ENCODE measurements at regions not wholly inside any gene's neighbourhood (a gene's known extent, or its start where the extent isn't known, plus 50 kb on each side); places are given as distances from the start of the nearest gene placed in this dataset.

GRCh38 chr6:155623450-155624178 lies 168.0 kb upstream of the NOX3 start:
- no peak for DNase-seq

GRCh38 chr6:155614606-155615005 lies 159.0 kb upstream of the NOX3 start:
- DNase-seq, result no peak

- no peak for DNase-seq
Observed at GRCh38 chr6:155611742-155612141, 156.1 kb upstream of the NOX3 start.

- DNase-seq, result no peak
Observed at GRCh38 chr6:155604991-155605390, 149.4 kb upstream of the NOX3 start.

- no peak for DNase-seq
Observed at GRCh38 chr6:155599561-155599960, 143.9 kb upstream of the NOX3 start.

- no peak for DNase-seq
Observed at GRCh38 chr6:155599160-155599559, 143.5 kb upstream of the NOX3 start.

- no peak for DNase-seq
Observed at GRCh38 chr6:155595284-155595683, 139.6 kb upstream of the NOX3 start.

GRCh38 chr6:155591741-155592140 lies 136.1 kb upstream of the NOX3 start:
- no peak for DNase-seq

- no peak for DNase-seq
Observed at GRCh38 chr6:155589190-155589589, 133.6 kb upstream of the NOX3 start.

GRCh38 chr6:155587817-155588216 lies 132.2 kb upstream of the NOX3 start:
- DNase-seq, result no peak

- DNase-seq, result no peak
Observed at GRCh38 chr6:155586090-155586489, 130.5 kb upstream of the NOX3 start.

GRCh38 chr6:155584006-155584405 lies 128.4 kb upstream of the NOX3 start:
- DNase-seq, result no peak

GRCh38 chr6:155582016-155582991 lies 126.7 kb upstream of the NOX3 start:
- DNase-seq, result no peak

GRCh38 chr6:155580904-155581303 lies 125.3 kb upstream of the NOX3 start:
- DNase-seq, result no peak

- DNase-seq, result no peak
Observed at GRCh38 chr6:155578251-155578650, 122.6 kb upstream of the NOX3 start.

- no peak for DNase-seq
Observed at GRCh38 chr6:155561966-155562364, 106.3 kb upstream of the NOX3 start.

- no peak for DNase-seq
Observed at GRCh38 chr6:155561257-155561965, 105.8 kb upstream of the NOX3 start.

- no peak for DNase-seq
Observed at GRCh38 chr6:155549928-155550327, 94.3 kb upstream of the NOX3 start.

GRCh38 chr6:155549028-155549798 lies 93.6 kb upstream of the NOX3 start:
- no peak for DNase-seq

- no peak for DNase-seq
Observed at GRCh38 chr6:155548576-155548975, 92.9 kb upstream of the NOX3 start.

GRCh38 chr6:155544677-155545076 lies 89.0 kb upstream of the NOX3 start:
- DNase-seq, result no peak

GRCh38 chr6:155543166-155543847 lies 87.7 kb upstream of the NOX3 start:
- DNase-seq, result no peak
